Stomach smooth muscle (tissue), 2 donors: ENCODE measurements at regions not wholly inside any gene's neighbourhood (a gene's known extent, or its start where the extent isn't known, plus 50 kb on each side); places are given as distances from the start of the nearest gene placed in this dataset.

ENCODE experiments used
- H3K27ac ChIP-seq: one replicate; pipeline ENCODE4 v1.7.0; 2013; ENCODE audit warnings: mild to moderate bottlenecking, low read length, inconsistent platforms
- H3K27me3 ChIP-seq, 2 donors: one replicate each; pipeline ENCODE4 v1.7.0; 2013; ENCODE audit warnings: low read length in 2 of 2; ENCODE audit not compliant: insufficient read depth in 2 of 2, control insufficient read depth in 1 of 2
- H3K36me3 ChIP-seq, 2 donors: one replicate each; pipeline ENCODE4 v1.7.0; 2013; ENCODE audit warnings: low read length in 2 of 2; ENCODE audit not compliant: control insufficient read depth in 2 of 2, insufficient read depth in 2 of 2
- H3K4me1 ChIP-seq: one replicate; pipeline ENCODE4 v1.7.0; 2013; ENCODE audit warnings: low read length; ENCODE audit not compliant: control insufficient read depth, insufficient read depth
- H3K4me3 ChIP-seq, 2 donors: one replicate each; pipeline ENCODE4 v1.7.0; 2013; ENCODE audit warnings: low read length in 2 of 2
- H3K9ac ChIP-seq, 2 donors: one replicate each; pipeline ENCODE4 v1.7.0; 2013; ENCODE audit warnings: low read length in 2 of 2, mild to moderate bottlenecking in 1 of 2
- H3K9me3 ChIP-seq, 2 donors: one replicate each; pipeline ENCODE4 v1.7.0; 2013; ENCODE audit warnings: low read length in 2 of 2; ENCODE audit not compliant: control insufficient read depth in 2 of 2
- donor health status: healthy.
- donor health status: Pancreatic carcinoma.

DNA sequence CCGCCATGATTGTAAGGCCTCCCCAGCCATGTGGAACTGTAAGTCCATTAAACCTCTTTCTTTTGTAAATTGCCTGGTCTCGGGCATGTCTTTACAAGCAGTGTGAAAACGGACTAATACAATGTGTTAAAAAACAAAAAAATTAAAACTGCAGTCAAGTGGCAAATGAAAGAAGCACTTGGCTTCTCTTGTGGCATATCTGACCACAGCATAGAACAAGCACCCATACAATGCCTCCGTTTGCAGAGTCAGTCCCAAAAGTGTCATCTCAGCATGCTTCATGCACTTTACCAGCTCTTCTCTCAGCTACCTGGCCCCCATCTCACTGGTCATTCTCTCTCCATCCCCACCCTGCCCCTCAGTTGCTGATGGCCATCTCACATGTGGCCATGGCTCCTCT lies 51.1 kb upstream of the DAPK1 start:
- no peaks in the 10 kb centered on the region for H3K36me3 ChIP-seq
- H3K4me3 ChIP-seq: no peak overlapping the region
- no peaks in the 10 kb centered on the region for H3K4me1 ChIP-seq
- H3K27ac ChIP-seq: no peak overlapping the region
- H3K9ac ChIP-seq: no peak overlapping the region
- H3K9me3 ChIP-seq: no peaks in the 10 kb centered on the region
- H3K27me3 ChIP-seq: no peaks in the 10 kb centered on the region

DNA sequence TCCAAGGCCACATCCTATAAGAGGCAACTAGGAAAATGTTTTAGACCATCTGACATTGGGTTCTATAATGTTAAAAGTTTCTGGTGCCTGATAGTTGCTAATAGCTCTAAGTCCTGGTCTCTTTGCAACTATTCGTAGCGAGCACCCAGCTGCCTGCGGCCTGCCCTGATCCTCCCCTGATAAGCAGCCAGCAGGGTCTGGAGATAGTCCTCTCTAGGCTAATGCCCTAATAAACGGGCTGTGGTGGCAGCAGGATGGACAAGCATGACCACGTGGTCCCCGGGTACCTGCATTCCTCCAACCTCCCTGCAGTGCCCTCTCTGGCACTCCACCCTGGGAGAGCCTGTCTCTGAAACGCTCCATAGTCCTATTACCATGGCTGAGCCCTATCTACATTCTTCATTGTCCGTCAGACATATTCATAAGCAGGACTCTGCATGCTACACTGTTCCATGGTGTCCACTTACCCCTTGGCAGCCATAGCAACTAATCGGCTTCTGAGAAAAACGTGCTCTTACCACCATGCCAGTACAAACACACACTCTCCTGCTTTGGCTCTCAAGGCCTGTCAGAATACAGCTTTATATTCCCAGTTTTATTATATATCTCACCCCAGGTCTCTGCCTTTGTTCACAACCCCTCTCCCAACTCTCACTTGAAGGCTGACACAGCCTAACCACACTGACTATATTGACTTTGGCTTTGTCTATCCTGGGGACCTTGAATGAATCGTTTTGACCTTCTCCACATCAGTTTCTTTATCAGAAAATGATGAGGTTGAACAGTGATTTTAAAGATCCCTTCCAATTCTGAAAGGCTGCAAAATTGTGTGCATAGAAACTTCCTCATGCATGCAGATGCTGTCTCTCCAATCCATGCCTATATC lies 49.9 kb upstream of the DAPK1 start:
- Histone ChIP-seq H3K27me3 (no peaks in the 10 kb centered on the region), H3K4me1 (no peaks in the 10 kb centered on the region), H3K27ac (no peak overlapping the region), H3K9ac (no peak overlapping the region), H3K4me3 (no peak overlapping the region), H3K9me3 (no peaks in the 10 kb centered on the region), H3K36me3 (no peaks in the 10 kb centered on the region)
